ENCODE measurements at regions not wholly inside any gene's neighbourhood (a gene's known extent, or its start where the extent isn't known, plus 50 kb on each side); places are given as distances from the start of the nearest gene placed in this dataset.

DNA sequence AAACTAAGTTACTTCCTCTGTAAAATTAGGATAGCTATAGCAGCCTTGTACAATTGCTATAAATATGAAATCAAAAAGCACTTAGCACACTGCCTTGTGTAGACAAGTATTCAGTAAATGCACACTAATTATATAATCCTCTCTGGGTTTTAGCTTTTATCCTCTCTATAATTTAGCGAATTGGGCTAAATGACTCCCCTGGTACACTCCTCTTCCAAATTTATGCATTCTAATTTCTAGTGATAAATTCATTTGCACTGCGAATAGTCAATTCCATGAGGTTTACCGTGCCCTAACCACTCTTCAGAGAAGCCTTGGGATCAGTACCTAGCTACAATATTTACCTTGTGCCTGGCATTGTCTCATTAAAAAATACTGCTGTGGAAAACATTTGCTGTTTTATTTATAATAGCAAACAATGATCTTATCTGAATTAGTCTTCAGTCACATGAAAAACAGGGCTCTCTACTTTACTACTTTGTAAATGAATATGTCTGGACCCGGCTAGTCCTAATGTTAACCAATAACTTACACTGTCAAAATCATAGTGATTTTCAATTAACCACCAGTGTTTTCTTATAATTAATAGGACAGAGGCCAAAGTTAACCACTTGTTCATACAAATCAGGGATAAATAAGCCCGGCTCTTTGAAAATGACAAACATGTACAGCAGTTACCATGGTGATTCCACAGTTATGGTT lies 577.9 kb downstream of the IPMK start:
- no peak overlapping the region for H3K4me3 Mint-ChIP-seq (ENCODE audit: unreplicated experiment)
- peaks cover 18% of the 10 kb centered on the region for H3K4me1 ChIP-seq
- intact Hi-C loops (cut with micrococcal nuclease; ENCODE audit: unreplicated experiment) = no loop called here
- H3K9me3 ChIP-seq = no peaks in the 10 kb centered on the region
- no peak overlapping the region for H3K27ac Mint-ChIP-seq (ENCODE audit: unreplicated experiment)
- no peaks in the 10 kb centered on the region for H3K36me3 ChIP-seq (ENCODE audit: control insufficient read depth, insufficient read depth, low read length)
- no peaks in the 10 kb centered on the region for H3K27me3 Mint-ChIP-seq (ENCODE audit: insufficient read depth, unreplicated experiment)
- CTCF ChIA-PET = no interaction called here
- no peaks in the 10 kb centered on the region for H3K27me3 ChIP-seq (replicated peaks; ENCODE audit: control insufficient read depth, insufficient read depth, low read length)
- BruUV-seq (replicated peaks) = no TSS peak
- peaks cover 16% of the 10 kb centered on the region for H3K4me1 Mint-ChIP-seq (ENCODE audit: low read depth, unreplicated experiment)
- TF ChIP-seq, protein P1, sequence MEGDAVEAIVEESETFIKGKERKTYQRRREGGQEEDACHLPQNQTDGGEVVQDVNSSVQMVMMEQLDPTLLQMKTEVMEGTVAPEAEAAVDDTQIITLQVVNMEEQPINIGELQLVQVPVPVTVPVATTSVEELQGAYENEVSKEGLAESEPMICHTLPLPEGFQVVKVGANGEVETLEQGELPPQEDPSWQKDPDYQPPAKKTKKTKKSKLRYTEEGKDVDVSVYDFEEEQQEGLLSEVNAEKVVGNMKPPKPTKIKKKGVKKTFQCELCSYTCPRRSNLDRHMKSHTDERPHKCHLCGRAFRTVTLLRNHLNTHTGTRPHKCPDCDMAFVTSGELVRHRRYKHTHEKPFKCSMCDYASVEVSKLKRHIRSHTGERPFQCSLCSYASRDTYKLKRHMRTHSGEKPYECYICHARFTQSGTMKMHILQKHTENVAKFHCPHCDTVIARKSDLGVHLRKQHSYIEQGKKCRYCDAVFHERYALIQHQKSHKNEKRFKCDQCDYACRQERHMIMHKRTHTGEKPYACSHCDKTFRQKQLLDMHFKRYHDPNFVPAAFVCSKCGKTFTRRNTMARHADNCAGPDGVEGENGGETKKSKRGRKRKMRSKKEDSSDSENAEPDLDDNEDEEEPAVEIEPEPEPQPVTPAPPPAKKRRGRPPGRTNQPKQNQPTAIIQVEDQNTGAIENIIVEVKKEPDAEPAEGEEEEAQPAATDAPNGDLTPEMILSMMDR (IDR thresholded peaks at IDR 0.05; ENCODE audit: insufficient read depth in 1 of 2, low read depth in 1 of 2, low read length in 1 of 2, severe bottlenecking in 1 of 2, unreplicated experiment in 1 of 2) = no peak
- no peaks in the 10 kb centered on the region for H3K9me3 Mint-ChIP-seq (ENCODE audit: unreplicated experiment)
- no peak overlapping the region for H3K4me3 ChIP-seq (ENCODE audit: low read depth, low read length)
- no peaks in the 10 kb centered on the region for H3K36me3 Mint-ChIP-seq (ENCODE audit: insufficient read depth, unreplicated experiment)
- POLR2A ChIA-PET = no interaction called here
- no peak for DNase-seq

DNA sequence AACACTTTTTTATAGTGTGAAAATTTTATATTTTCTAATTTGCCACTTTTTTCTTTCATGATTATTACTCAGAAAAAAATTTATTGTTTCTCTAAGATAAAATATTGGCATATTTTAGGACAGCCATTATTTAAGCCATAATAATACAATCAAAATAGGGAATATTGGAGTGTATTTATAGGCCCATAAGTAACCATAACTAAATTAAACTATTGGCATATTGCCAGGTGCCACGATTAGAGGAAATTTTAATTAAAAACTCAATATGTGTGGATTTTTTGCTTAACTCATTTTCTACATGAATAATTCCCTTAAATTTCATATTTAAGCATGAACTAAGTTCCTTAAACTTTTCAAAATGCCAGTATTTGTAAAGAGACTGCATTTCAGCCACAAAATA lies 587.8 kb downstream of the IPMK start:
- intact Hi-C loops (cut with micrococcal nuclease; ENCODE audit: unreplicated experiment) = no loop called here
- H3K9me3 Mint-ChIP-seq (ENCODE audit: unreplicated experiment) = no peaks in the 10 kb centered on the region
- H3K4me3 Mint-ChIP-seq (ENCODE audit: unreplicated experiment) = no peak overlapping the region
- CTCF ChIA-PET = no interaction called here
- Histone ChIP-seq H3K36me3 (ENCODE audit: control insufficient read depth, insufficient read depth, low read length) (no peaks in the 10 kb centered on the region), H3K4me1 (no peaks in the 10 kb centered on the region), H3K4me3 (ENCODE audit: low read depth, low read length) (no peak overlapping the region), H3K9me3 (no peaks in the 10 kb centered on the region), H3K27me3 (replicated peaks; ENCODE audit: control insufficient read depth, insufficient read depth, low read length) (no peaks in the 10 kb centered on the region)
- H3K36me3 Mint-ChIP-seq (ENCODE audit: insufficient read depth, unreplicated experiment) = no peaks in the 10 kb centered on the region
- TF ChIP-seq, protein P1 (IDR thresholded peaks at IDR 0.05; ENCODE audit: insufficient read depth in 1 of 2, low read depth in 1 of 2, low read length in 1 of 2, severe bottlenecking in 1 of 2, unreplicated experiment in 1 of 2) = no peak
- POLR2A ChIA-PET = no interaction called here
- no peak for DNase-seq
- H3K4me1 Mint-ChIP-seq (ENCODE audit: low read depth, unreplicated experiment) = no peaks in the 10 kb centered on the region
- H3K27me3 Mint-ChIP-seq (ENCODE audit: insufficient read depth, unreplicated experiment) = peaks cover 3% of the 10 kb centered on the region
- no peak overlapping the region for H3K27ac Mint-ChIP-seq (ENCODE audit: unreplicated experiment)
- no TSS peak for BruUV-seq (replicated peaks)

DNA sequence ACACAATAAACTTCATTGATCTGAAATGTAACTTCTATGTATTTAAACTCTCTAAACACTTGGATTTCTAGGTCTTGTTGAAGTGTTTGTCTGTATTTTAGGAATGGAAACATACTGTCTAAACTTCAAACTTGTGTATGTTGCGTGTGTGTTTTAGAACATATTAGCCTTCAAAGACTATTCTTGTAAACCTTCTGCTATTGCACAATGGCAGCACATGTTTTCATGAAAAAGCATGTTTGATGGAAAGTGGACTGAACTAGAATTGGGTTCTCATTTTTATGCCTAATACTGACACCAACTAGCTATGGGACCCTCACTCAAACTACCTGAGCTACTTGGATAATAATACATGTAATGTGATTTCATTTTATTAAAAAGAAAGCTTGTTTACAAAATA lies 592.6 kb downstream of the IPMK start:
- H3K27me3 ChIP-seq (replicated peaks; ENCODE audit: control insufficient read depth, insufficient read depth, low read length) = no peaks in the 10 kb centered on the region
- Mint-ChIP-seq H3K4me1 (ENCODE audit: low read depth, unreplicated experiment) (no peaks in the 10 kb centered on the region), H3K27ac (ENCODE audit: unreplicated experiment) (no peak overlapping the region), H3K27me3 (ENCODE audit: insufficient read depth, unreplicated experiment) (peaks cover 3% of the 10 kb centered on the region), H3K9me3 (ENCODE audit: unreplicated experiment) (no peaks in the 10 kb centered on the region), H3K36me3 (ENCODE audit: insufficient read depth, unreplicated experiment) (no peaks in the 10 kb centered on the region), H3K4me3 (ENCODE audit: unreplicated experiment) (no peak overlapping the region)
- TF ChIP-seq, protein P1 (IDR thresholded peaks at IDR 0.05; ENCODE audit: insufficient read depth in 1 of 2, low read depth in 1 of 2, low read length in 1 of 2, severe bottlenecking in 1 of 2, unreplicated experiment in 1 of 2) = no peak
- intact Hi-C loops (cut with micrococcal nuclease; ENCODE audit: unreplicated experiment) = no loop called here
- no TSS peak for BruUV-seq (replicated peaks)
- no peak for DNase-seq
- CTCF ChIA-PET = no interaction called here
- no peaks in the 10 kb centered on the region for H3K4me1 ChIP-seq
- no peaks in the 10 kb centered on the region for H3K36me3 ChIP-seq (ENCODE audit: control insufficient read depth, insufficient read depth, low read length)
- no peaks in the 10 kb centered on the region for H3K9me3 ChIP-seq
- POLR2A ChIA-PET = no interaction called here
- no peak overlapping the region for H3K4me3 ChIP-seq (ENCODE audit: low read depth, low read length)

All from Caco-2 (cell line).